GM12801 (cell line): ENCODE measurements at regions not wholly inside any gene's neighbourhood (a gene's known extent, or its start where the extent isn't known, plus 50 kb on each side); places are given as distances from the start of the nearest gene placed in this dataset.

Source experiments
- TF ChIP-seq, protein P1 (sequence below): IDR thresholded peaks from one replicate; pipeline ENCODE4 v1.5.1; 2011; ENCODE audit warnings: control low read depth; ENCODE audit not compliant: insufficient read length; ENCODE audit errors: extremely low read depth

- TF ChIP-seq, protein P1, sequence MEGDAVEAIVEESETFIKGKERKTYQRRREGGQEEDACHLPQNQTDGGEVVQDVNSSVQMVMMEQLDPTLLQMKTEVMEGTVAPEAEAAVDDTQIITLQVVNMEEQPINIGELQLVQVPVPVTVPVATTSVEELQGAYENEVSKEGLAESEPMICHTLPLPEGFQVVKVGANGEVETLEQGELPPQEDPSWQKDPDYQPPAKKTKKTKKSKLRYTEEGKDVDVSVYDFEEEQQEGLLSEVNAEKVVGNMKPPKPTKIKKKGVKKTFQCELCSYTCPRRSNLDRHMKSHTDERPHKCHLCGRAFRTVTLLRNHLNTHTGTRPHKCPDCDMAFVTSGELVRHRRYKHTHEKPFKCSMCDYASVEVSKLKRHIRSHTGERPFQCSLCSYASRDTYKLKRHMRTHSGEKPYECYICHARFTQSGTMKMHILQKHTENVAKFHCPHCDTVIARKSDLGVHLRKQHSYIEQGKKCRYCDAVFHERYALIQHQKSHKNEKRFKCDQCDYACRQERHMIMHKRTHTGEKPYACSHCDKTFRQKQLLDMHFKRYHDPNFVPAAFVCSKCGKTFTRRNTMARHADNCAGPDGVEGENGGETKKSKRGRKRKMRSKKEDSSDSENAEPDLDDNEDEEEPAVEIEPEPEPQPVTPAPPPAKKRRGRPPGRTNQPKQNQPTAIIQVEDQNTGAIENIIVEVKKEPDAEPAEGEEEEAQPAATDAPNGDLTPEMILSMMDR, result no peak
These were observed 1418.5 kb downstream of the EFNB2 start for GRCh38 chr13:105116966-105117365.

GRCh38 chr13:105112561-105112960 is 1422.9 kb downstream of the EFNB2 start:
- TF ChIP-seq, protein P1, result no peak

DNA sequence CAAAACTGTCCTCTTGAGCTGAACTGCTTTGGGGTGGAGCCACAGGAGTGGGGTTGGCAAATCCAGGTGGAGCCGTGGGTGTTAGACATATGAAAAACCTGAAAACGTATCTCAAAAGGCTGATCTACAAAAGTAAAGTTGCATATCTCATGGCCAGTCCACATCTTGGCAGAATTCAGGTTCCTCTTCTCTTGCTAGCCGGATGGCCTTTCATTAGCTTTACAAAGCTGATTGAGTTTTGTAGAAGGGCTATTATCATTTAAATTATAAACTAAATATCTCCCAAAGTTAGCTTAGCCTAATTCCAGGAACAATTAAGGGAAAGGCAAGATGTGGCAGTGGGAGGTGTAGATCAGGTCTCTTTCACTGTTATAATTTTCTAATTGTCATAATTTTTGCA is 1427.7 kb downstream of the EFNB2 start:
- TF ChIP-seq, protein P1, result no peak

GRCh38 chr13:105105471-105105870 is 1430.0 kb downstream of the EFNB2 start:
- TF ChIP-seq, protein P1, result no peak

DNA sequence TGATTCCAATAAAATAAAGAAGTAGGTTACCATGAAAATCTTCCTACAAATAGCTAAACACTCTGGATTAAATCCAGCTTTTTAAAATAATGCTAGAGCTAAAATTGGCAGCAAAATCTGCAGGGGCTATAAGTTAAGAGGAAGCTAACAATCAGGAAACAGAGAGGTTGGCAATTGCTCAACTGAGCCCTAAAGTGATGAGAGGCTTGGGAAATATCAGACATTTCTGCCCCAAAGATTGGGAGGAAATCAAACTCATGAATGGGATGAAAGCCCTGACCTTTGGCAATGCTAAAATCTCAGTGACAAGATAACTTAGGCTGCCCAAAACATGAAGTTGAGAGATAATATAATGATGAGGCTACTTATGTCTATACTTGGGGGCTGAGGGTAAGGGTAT is 1437.9 kb downstream of the EFNB2 start:
- TF ChIP-seq, protein P1, result no peak

GRCh38 chr13:105089858-105090643 is 1445.4 kb downstream of the EFNB2 start:
- TF ChIP-seq, protein P1, result no peak

- TF ChIP-seq, protein P1, result no peak
These were observed 1447.5 kb downstream of the EFNB2 start for GRCh38 chr13:105087945-105088344.
